Karpas-422 (cell line): ENCODE measurements at regions not wholly inside any gene's neighbourhood (a gene's known extent, or its start where the extent isn't known, plus 50 kb on each side); places are given as distances from the start of the nearest gene placed in this dataset.
"Not testable (repeated sequence)": the region's sequence is repeated elsewhere in the genome, so short reads cannot be mapped to it uniquely, and the experiment has no call there.

ENCODE experiments used
- DNase-seq: peaks from one replicate; pipeline ENCODE4 v3.0.0-alpha.2; 2015
- H2AFZ ChIP-seq: fragments of 200-600 bp; sonication (generic); 2 replicates; pipeline ENCODE4 v1.6.1; 2014; ENCODE audit warnings: antibody characterized with exemption, low read length, mixed read lengths
- H3K27ac ChIP-seq: fragments of 200-600 bp; sonication (generic); 2 replicates; pipeline ENCODE4 v1.5.1; 2014; ENCODE audit warnings: mild to moderate bottlenecking, low read length, moderate library complexity
- H3K27me3 ChIP-seq: fragments of 200-600 bp; sonication (generic); 2 replicates; pipeline ENCODE4 v1.6.1; 2014; ENCODE audit warnings: low read length, mixed read lengths
- H3K36me3 ChIP-seq: fragments of 200-600 bp; sonication (generic); 2 replicates; pipeline ENCODE4 v1.6.1; 2014; ENCODE audit warnings: low read length, mixed read lengths; ENCODE audit not compliant: insufficient read depth
- H3K4me1 ChIP-seq: fragments of 200-600 bp; sonication (generic); 2 replicates; pipeline ENCODE4 v1.6.1; 2014; ENCODE audit warnings: mild to moderate bottlenecking, low read length, mixed read lengths
- H3K4me2 ChIP-seq: fragments of 200-600 bp; sonication (generic); 2 replicates; pipeline ENCODE4 v1.6.1; 2014; ENCODE audit warnings: low read length, low read depth, mild to moderate bottlenecking; ENCODE audit not compliant: poor library complexity, severe bottlenecking
- H3K4me3 ChIP-seq: fragments of 200-600 bp; sonication (generic); 2 replicates; pipeline ENCODE4 v1.5.1; 2014; ENCODE audit warnings: mild to moderate bottlenecking, antibody characterized with exemption, low read length, mixed read lengths
- H3K79me2 ChIP-seq: fragments of 200-600 bp; sonication (generic); 2 replicates; pipeline ENCODE4 v1.6.1; 2014; ENCODE audit warnings: mild to moderate bottlenecking, low read length, mixed read lengths
- H3K9ac ChIP-seq: fragments of 200-600 bp; sonication (generic); 2 replicates; pipeline ENCODE4 v1.6.0; 2014; ENCODE audit warnings: low read length
- H3K9me2 ChIP-seq: fragments of 200-600 bp; sonication (generic), shearing (Covaris generic); replicated peaks from 2 replicates; pipeline ENCODE4 v1.6.0; 2014; ENCODE audit warnings: mild to moderate bottlenecking, low read length, moderate library complexity; ENCODE audit not compliant: insufficient read depth
- H3K9me3 ChIP-seq: fragments of 300-700, 200-600 bp; sonication (generic); 2 replicates; pipeline ENCODE4 v1.6.1; 2014; ENCODE audit warnings: low read length, mixed read lengths
- H4K20me1 ChIP-seq: fragments of 200-600 bp; sonication (generic); 2 replicates; pipeline ENCODE4 v1.6.1; 2014; ENCODE audit warnings: mild to moderate bottlenecking, antibody characterized with exemption, low read length, low read depth; ENCODE audit not compliant: insufficient read depth

DNA sequence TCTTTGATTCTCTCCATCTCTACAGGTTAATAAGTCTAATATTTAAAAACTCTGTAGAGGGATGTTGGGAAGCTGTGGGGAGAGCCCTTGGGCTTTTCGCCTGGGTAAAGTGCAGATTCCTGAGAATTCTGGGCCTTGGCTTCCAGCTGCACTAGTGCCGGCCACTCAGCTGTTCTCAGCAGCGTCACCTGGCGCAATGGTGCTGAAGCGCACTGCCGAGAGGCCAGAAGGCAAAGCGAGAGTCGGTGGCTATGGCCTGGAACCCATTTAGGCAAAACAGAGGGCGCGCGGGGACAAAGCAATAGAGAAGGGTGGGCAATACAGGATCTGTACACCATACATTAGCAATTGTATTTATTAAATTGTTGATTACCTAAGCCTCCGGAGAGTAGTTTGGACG lies 168.7 kb downstream of the FAM72C start:
- H3K27me3 ChIP-seq, H3K4me1 ChIP-seq, DNase-seq, H3K27ac ChIP-seq, H3K9me3 ChIP-seq, H3K79me2 ChIP-seq, H3K9ac ChIP-seq, H4K20me1 ChIP-seq, H2AFZ ChIP-seq, H3K9me2 ChIP-seq, H3K4me3 ChIP-seq, H3K36me3 ChIP-seq, H3K4me2 ChIP-seq: not testable (repeated sequence)

DNA sequence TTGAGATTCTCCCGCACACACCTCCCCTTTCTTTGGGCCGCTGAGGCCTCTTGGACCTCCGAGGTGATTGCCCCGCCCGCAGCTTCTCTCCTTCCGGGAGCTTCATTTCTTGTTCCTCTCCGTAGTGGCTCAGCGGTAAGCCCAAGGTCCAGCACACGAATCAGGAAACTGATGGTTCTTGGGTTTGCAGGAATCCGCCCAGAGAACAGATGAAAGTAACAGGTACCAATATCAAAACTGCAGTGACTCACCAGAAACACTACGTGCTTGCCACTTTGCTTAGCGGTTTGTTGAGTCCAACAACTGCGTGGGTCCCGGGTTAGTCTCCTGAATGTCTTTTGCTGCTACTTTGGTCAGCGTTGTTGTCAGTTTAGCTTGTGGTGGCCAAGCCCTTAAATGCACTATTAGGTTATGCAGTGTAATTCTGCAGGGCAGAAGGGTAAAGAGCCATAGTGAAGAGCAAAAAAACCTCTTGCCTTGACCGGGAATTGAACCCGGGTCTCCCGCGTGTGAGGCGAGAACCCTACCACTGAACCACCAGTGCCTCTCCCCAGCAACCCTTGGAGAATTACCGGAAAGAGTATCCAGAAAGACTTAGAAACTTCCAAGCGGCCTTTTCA lies 172.1 kb downstream of the FAM72C start:
- not testable (repeated sequence) for DNase-seq, H3K9me2 ChIP-seq

DNA sequence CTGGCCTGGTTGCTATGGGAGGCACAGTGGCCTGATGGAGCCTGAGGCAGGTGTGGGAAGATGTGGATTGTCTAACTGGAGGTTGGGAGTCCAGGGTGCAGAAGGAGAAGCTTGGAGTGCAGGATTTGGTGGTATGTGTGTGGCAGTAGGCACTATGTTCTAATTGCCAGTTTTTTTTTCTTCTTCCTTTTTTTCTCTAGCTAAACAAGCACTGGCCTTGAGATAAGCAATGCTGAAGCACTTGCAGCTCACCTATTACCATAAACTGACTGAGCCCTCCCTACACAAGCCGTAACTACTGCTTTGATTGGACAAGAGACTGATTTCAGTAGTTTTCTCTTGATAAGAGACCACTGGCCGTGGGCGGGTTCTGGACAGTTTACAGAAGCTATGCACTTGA lies 175.4 kb downstream of the FAM72C start:
- H3K27ac ChIP-seq, H3K9me3 ChIP-seq, H3K9ac ChIP-seq, H3K4me3 ChIP-seq, H4K20me1 ChIP-seq, H3K4me2 ChIP-seq, H3K79me2 ChIP-seq, H2AFZ ChIP-seq, DNase-seq, H3K9me2 ChIP-seq, H3K27me3 ChIP-seq, H3K36me3 ChIP-seq, H3K4me1 ChIP-seq: not testable (repeated sequence)

More for the DNA sequence above, 172.1 kb downstream of the FAM72C start:
- not testable (repeated sequence) for H3K36me3 ChIP-seq, H3K27ac ChIP-seq, H3K79me2 ChIP-seq, H3K4me2 ChIP-seq, H4K20me1 ChIP-seq, H3K9me3 ChIP-seq, H3K4me1 ChIP-seq, H3K4me3 ChIP-seq, H3K9ac ChIP-seq, H3K27me3 ChIP-seq, H2AFZ ChIP-seq

DNA sequence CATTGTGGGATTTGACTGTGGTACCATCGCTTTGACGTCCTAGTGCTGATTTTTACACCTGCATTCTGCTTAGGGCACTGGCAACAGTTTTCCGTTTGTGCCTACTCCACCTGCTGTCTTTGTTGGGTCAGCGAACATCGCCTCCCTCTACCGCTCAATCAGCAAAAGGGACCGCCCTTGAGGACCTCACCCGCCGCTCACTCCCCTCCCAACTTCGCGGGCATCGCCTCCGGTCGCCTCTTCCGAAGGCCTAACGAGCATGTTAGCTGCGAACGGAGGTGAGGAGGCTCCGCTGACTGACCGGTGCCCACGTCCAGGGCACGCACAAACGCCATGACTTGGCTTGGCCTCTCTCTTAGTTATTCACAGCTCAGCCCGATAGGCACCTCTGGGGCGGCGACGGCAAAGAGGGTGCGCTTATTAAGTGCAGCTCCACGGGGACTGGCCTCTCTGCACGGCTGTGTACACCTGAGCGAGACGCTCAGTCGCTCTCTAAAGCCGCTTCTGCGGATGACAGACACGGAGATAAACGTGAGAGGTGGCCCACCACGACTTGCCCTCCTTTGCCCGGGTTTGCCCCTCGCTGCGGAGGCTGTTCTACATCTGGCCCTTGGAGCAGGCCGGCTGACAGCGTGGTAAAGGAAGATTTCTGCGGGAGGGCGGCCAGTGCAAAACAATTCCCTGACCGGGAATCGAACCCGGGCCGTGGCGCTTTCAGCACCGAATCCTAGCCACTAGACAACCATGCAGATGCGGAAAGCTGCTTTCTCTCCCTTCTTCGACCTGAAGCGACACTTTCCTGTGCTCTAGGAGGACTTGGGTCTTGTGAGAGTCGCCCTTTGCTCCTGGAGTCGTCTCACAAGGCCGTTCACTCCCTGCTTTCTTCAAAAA lies 179.5 kb downstream of the FAM72C start:
- H3K4me2 ChIP-seq, H3K9ac ChIP-seq, DNase-seq, H4K20me1 ChIP-seq, H3K4me3 ChIP-seq, H3K36me3 ChIP-seq, H3K9me2 ChIP-seq, H3K27me3 ChIP-seq, H3K9me3 ChIP-seq, H3K4me1 ChIP-seq, H3K27ac ChIP-seq, H2AFZ ChIP-seq, H3K79me2 ChIP-seq: not testable (repeated sequence)

DNA sequence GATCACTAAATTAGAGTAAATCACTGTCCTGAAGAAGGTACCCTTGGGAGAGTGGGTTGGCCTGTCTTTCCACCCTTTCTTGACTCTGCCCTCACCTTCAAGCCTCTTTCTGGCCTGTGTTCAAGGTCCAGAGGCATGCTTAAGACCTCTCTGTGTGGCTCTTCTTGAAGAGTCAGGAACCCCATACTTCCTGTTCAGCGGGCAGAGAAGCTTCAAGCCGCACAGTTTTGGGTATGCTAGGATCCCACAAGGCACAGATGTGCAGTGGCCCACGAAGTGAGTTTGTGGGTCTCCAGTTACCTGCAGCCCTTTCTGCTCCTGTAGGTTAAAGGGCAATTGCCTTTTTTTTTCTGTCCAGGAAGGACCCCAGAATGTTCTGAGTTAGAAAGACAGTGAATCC lies 185.4 kb downstream of the FAM72C start:
- not testable (repeated sequence) for H3K27me3 ChIP-seq, H3K4me3 ChIP-seq, H4K20me1 ChIP-seq, H3K27ac ChIP-seq, H3K4me1 ChIP-seq, H2AFZ ChIP-seq, H3K9me3 ChIP-seq, H3K9ac ChIP-seq, H3K36me3 ChIP-seq, DNase-seq, H3K4me2 ChIP-seq, H3K9me2 ChIP-seq, H3K79me2 ChIP-seq

DNA sequence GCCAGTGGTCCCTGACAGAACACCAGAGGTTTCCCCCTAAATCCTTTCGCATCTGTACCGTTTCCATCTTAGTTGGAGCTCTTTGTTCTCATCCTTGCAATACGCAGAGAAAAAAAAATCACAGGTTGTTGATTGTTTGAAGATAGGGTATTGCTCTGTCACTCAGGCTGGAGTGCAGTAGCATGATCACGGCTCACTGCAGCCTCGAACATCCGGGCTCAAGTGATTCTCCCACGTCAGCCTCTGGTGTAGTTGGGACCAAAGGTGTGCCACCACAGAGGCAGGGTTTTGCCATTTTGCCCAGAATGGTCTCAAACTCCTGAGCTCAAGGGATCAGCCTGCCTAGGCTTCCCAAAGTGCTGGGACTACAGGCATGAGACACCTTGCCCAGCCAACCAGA lies 185.9 kb downstream of the FAM72C start:
- DNase-seq, H3K27me3 ChIP-seq, H3K79me2 ChIP-seq, H3K4me1 ChIP-seq, H3K4me3 ChIP-seq, H3K9ac ChIP-seq, H3K9me2 ChIP-seq, H2AFZ ChIP-seq, H3K36me3 ChIP-seq, H3K9me3 ChIP-seq, H3K27ac ChIP-seq, H4K20me1 ChIP-seq, H3K4me2 ChIP-seq: not testable (repeated sequence)

DNA sequence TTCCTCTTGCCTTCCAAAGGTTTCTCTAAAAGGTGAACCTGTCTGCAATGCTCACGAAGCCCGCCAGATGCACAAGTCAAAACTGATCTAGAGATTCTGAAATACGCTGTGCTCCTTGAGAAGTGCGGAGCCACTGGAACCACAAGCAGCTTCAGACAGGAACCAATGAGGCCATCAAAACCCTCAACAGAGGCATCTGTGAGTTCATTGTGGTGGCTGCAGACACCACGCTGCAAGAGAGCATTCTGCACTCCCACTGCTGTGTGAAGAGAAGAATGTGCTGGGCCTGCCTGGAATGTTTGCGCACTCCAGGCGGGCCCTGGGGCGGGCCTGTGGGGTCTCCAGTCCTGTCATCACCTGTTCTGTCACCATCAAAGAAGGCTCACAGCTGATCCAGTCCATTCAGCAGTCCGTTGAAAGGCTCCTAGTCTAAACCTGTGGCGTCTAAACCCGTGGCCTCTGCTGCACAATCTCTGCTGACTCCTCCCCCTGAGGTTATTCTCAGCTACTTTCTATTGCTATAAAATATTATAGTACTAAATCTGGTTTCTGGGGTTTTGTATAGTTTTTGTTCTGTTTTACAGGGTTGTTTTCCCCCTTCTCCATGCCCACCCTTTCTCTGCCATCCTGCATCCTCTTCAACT lies 187.4 kb downstream of the FAM72C start:
- H4K20me1 ChIP-seq, H3K9me3 ChIP-seq, H3K27me3 ChIP-seq, DNase-seq, H3K4me3 ChIP-seq, H3K4me1 ChIP-seq, H3K4me2 ChIP-seq, H3K79me2 ChIP-seq, H3K36me3 ChIP-seq, H3K9me2 ChIP-seq, H2AFZ ChIP-seq, H3K9ac ChIP-seq, H3K27ac ChIP-seq: not testable (repeated sequence)

DNA sequence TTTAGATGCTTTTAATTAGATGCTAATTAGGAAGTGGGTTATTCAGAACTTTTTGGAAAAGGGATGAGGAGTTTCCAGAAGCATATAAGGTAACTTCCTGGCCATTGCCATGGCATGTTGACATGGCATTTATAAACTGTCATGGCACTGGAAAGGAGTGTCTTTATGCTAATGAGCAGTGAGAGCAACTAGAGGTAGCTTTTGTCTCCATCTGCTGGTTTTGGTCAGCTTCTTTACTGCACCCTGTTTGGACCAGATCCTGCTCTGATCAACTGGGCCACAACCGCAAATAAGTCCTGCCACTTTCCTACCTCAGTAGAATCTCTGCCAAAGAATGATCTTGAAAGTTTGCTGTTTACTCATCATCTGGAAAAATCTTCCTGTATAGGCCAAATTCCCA lies 193.6 kb downstream of the FAM72C start:
- DNase-seq, H3K4me1 ChIP-seq, H3K9me3 ChIP-seq, H4K20me1 ChIP-seq, H3K27me3 ChIP-seq, H3K4me3 ChIP-seq, H3K4me2 ChIP-seq, H3K9me2 ChIP-seq, H3K79me2 ChIP-seq, H3K9ac ChIP-seq, H2AFZ ChIP-seq, H3K27ac ChIP-seq, H3K36me3 ChIP-seq: not testable (repeated sequence)
